ENCODE measurements at regions not wholly inside any gene's neighbourhood (a gene's known extent, or its start where the extent isn't known, plus 50 kb on each side); places are given as distances from the start of the nearest gene placed in this dataset.

GRCh38 chr3:110569073-110569472, 502.5 kb upstream of the NECTIN3 start:
- Histone ChIP-seq H3K4me1 (ENCODE audit: control extremely low read depth in 1 of 4, control insufficient read depth in 4 of 4, insufficient read depth in 4 of 4, low read length in 3 of 4) (no peaks in the 10 kb centered on the region), H3K27me3 (replicated peaks in 2 of 5; ENCODE audit: control insufficient read depth in 4 of 5, insufficient read depth in 5 of 5, low read length in 4 of 5) (no peaks in the 10 kb centered on the region), H3K9me3 (ENCODE audit: control extremely low read depth in 1 of 5, control insufficient read depth in 4 of 5, insufficient read depth in 2 of 5, low read depth in 1 of 5, low read length in 4 of 5) (no peaks in the 10 kb centered on the region), H3K4me3 (ENCODE audit: control insufficient read depth in 1 of 7, extremely low read depth in 1 of 7, insufficient read depth in 4 of 7, low read depth in 2 of 7, low read length in 6 of 7) (no peak overlapping the region), H3K27ac (ENCODE audit: insufficient read depth in 1 of 2, low read depth in 1 of 2, low read length in 2 of 2, poor library complexity in 1 of 2, severe bottlenecking in 2 of 2) (no peak overlapping the region), H3K36me3 (ENCODE audit: control insufficient read depth in 4 of 4, insufficient read depth in 4 of 4, low read length in 3 of 4) (no peaks in the 10 kb centered on the region)
- POLR2A ChIA-PET: no interaction called here
- no peak for DNase-seq
- WGBS (ENCODE audit: insufficient coverage): no CpG with 5 or more reads among the region's 2 CpGs
- CTCF ChIA-PET: no interaction called here

DNA sequence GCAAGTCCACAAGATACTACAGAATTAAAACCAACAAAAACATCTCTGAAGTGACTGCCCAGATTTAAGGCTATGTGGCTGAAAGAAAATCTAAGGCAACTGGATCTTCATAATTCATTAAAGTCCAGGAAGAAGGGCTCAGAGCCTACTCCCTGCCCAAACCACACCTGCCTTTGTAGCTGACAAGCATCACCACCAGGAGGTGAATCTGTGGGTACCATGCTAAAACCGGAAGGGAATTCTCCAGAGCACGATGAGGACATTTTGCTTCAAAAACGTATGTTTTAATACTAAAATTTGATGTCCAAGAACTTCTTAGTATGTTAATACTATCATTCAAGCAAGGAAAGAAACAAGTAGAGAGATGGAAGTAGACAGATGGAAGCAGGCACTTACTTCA, 495.9 kb upstream of the NECTIN3 start:
- Histone ChIP-seq H3K9me3 (ENCODE audit: control extremely low read depth in 1 of 5, control insufficient read depth in 4 of 5, insufficient read depth in 2 of 5, low read depth in 1 of 5, low read length in 4 of 5) (no peaks in the 10 kb centered on the region), H3K4me3 (ENCODE audit: control insufficient read depth in 1 of 7, extremely low read depth in 1 of 7, insufficient read depth in 4 of 7, low read depth in 2 of 7, low read length in 6 of 7) (no peak overlapping the region), H3K27me3 (replicated peaks in 2 of 5; ENCODE audit: control insufficient read depth in 4 of 5, insufficient read depth in 5 of 5, low read length in 4 of 5) (no peaks in the 10 kb centered on the region), H3K27ac (ENCODE audit: insufficient read depth in 1 of 2, low read depth in 1 of 2, low read length in 2 of 2, poor library complexity in 1 of 2, severe bottlenecking in 2 of 2) (no peak overlapping the region), H3K36me3 (ENCODE audit: control insufficient read depth in 4 of 4, insufficient read depth in 4 of 4, low read length in 3 of 4) (no peaks in the 10 kb centered on the region), H3K4me1 (ENCODE audit: control extremely low read depth in 1 of 4, control insufficient read depth in 4 of 4, insufficient read depth in 4 of 4, low read length in 3 of 4) (no peaks in the 10 kb centered on the region)
- ChIA-PET CTCF (interaction anchor here (1.1 kb wide), 1 partner anchor 36 kb away, joined by 3 read pairs; no protein-coding TSS in a partner anchor), POLR2A (interaction anchor here (0.5 kb wide), 1 partner anchor 155 kb away, joined by 7 read pairs; no protein-coding TSS in a partner anchor)
- DNase-seq: no peak
- 83% methylated on average over 2 of the region's 3 CpGs for WGBS (ENCODE audit: insufficient coverage)

GRCh38 chr3:110576960-110577359, 494.7 kb upstream of the NECTIN3 start:
- no peaks in the 10 kb centered on the region for H3K27me3 ChIP-seq (replicated peaks in 2 of 5; ENCODE audit: control insufficient read depth in 4 of 5, insufficient read depth in 5 of 5, low read length in 4 of 5)
- H3K27ac ChIP-seq (ENCODE audit: insufficient read depth in 1 of 2, low read depth in 1 of 2, low read length in 2 of 2, poor library complexity in 1 of 2, severe bottlenecking in 2 of 2): no peak overlapping the region
- no peak overlapping the region for H3K4me3 ChIP-seq (ENCODE audit: control insufficient read depth in 1 of 7, extremely low read depth in 1 of 7, insufficient read depth in 4 of 7, low read depth in 2 of 7, low read length in 6 of 7)
- H3K36me3 ChIP-seq (ENCODE audit: control insufficient read depth in 4 of 4, insufficient read depth in 4 of 4, low read length in 3 of 4): no peaks in the 10 kb centered on the region
- peak in 2 of 3 donors; percentile 1 to 5 for DNase-seq
- H3K4me1 ChIP-seq (ENCODE audit: control extremely low read depth in 1 of 4, control insufficient read depth in 4 of 4, insufficient read depth in 4 of 4, low read length in 3 of 4): no peaks in the 10 kb centered on the region
- ChIA-PET CTCF (no interaction called here), POLR2A (no interaction called here)
- H3K9me3 ChIP-seq (ENCODE audit: control extremely low read depth in 1 of 5, control insufficient read depth in 4 of 5, insufficient read depth in 2 of 5, low read depth in 1 of 5, low read length in 4 of 5): no peaks in the 10 kb centered on the region
- 87% methylated on average over 3 of the region's 3 CpGs for WGBS (ENCODE audit: insufficient coverage)

DNA sequence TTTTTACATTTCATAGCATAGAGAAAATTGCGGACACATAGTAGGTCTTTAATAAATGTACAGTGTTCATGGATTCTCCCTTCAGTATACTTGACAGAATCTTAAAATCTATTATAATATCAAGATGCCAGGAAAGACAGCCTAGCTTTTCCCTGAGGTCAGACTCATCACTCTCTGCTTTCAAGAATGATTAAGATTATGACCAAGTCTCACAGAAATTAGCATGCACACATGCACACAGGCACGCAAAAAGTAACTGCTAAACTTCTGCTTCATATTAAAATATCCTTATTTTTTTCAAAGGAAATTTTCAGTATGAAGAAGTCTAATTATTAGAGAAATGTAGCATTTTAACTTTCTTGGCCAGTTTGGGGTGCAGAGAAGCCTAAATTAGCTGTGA, 493.8 kb upstream of the NECTIN3 start:
- Histone ChIP-seq H3K36me3 (ENCODE audit: control insufficient read depth in 4 of 4, insufficient read depth in 4 of 4, low read length in 3 of 4) (no peaks in the 10 kb centered on the region), H3K9me3 (ENCODE audit: control extremely low read depth in 1 of 5, control insufficient read depth in 4 of 5, insufficient read depth in 2 of 5, low read depth in 1 of 5, low read length in 4 of 5) (no peaks in the 10 kb centered on the region), H3K27me3 (replicated peaks in 2 of 5; ENCODE audit: control insufficient read depth in 4 of 5, insufficient read depth in 5 of 5, low read length in 4 of 5) (no peaks in the 10 kb centered on the region), H3K4me3 (ENCODE audit: control insufficient read depth in 1 of 7, extremely low read depth in 1 of 7, insufficient read depth in 4 of 7, low read depth in 2 of 7, low read length in 6 of 7) (no peak overlapping the region), H3K27ac (ENCODE audit: insufficient read depth in 1 of 2, low read depth in 1 of 2, low read length in 2 of 2, poor library complexity in 1 of 2, severe bottlenecking in 2 of 2) (no peak overlapping the region), H3K4me1 (ENCODE audit: control extremely low read depth in 1 of 4, control insufficient read depth in 4 of 4, insufficient read depth in 4 of 4, low read length in 3 of 4) (no peaks in the 10 kb centered on the region)
- WGBS (ENCODE audit: insufficient coverage): no CpG with 5 or more reads among the region's 2 CpGs
- POLR2A ChIA-PET: no interaction called here
- CTCF ChIA-PET: no interaction called here
- DNase-seq: no peak

DNA sequence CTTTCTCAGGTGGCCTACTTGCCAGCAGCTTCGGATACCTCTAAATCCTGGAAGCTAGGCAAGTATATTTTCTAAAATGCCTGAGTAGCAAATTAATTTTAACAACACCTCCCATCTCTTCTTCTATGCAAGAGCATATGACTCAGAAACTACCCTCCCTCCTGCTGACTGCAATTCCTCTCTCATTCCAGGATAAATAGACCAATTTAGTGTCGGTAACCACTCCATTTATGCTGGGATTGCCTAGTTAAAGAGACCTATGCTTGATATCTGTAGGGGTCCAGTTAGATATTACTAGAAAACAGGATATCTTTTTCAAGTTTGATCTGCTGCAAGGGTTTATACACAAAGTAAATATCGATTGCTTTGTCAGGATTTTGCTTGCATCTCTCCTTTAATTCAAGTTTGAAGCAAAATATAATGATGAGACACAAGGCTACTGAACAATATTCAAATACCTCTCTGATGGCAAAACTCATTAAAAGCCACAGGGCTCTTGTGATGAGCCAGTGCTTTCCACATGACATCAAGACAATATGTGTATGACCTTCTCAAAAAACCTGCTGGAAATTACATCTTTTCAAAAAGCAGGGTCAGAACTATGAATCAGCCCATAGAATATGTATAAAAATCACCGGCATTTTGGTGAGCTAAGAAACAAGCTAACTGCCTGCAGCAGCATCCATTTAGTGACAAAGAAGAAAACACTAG, 491.6 kb upstream of the NECTIN3 start:
- Histone ChIP-seq H3K36me3 (ENCODE audit: control insufficient read depth in 4 of 4, insufficient read depth in 4 of 4, low read length in 3 of 4) (no peaks in the 10 kb centered on the region), H3K27me3 (replicated peaks in 2 of 5; ENCODE audit: control insufficient read depth in 4 of 5, insufficient read depth in 5 of 5, low read length in 4 of 5) (no peaks in the 10 kb centered on the region), H3K27ac (ENCODE audit: insufficient read depth in 1 of 2, low read depth in 1 of 2, low read length in 2 of 2, poor library complexity in 1 of 2, severe bottlenecking in 2 of 2) (no peak overlapping the region), H3K4me1 (ENCODE audit: control extremely low read depth in 1 of 4, control insufficient read depth in 4 of 4, insufficient read depth in 4 of 4, low read length in 3 of 4) (no peaks in the 10 kb centered on the region), H3K4me3 (ENCODE audit: control insufficient read depth in 1 of 7, extremely low read depth in 1 of 7, insufficient read depth in 4 of 7, low read depth in 2 of 7, low read length in 6 of 7) (no peak overlapping the region), H3K9me3 (ENCODE audit: control extremely low read depth in 1 of 5, control insufficient read depth in 4 of 5, insufficient read depth in 2 of 5, low read depth in 1 of 5, low read length in 4 of 5) (no peaks in the 10 kb centered on the region)
- POLR2A ChIA-PET: no interaction called here
- CTCF ChIA-PET: no interaction called here
- 100% methylated on average over 2 of the region's 4 CpGs for WGBS (ENCODE audit: insufficient coverage)
- DNase-seq: no peak

GRCh38 chr3:110583373-110583935, 488.2 kb upstream of the NECTIN3 start:
- Histone ChIP-seq H3K4me1 (ENCODE audit: control extremely low read depth in 1 of 4, control insufficient read depth in 4 of 4, insufficient read depth in 4 of 4, low read length in 3 of 4) (no peaks in the 10 kb centered on the region), H3K36me3 (ENCODE audit: control insufficient read depth in 4 of 4, insufficient read depth in 4 of 4, low read length in 3 of 4) (no peaks in the 10 kb centered on the region), H3K4me3 (ENCODE audit: control insufficient read depth in 1 of 7, extremely low read depth in 1 of 7, insufficient read depth in 4 of 7, low read depth in 2 of 7, low read length in 6 of 7) (no peak overlapping the region), H3K27ac (ENCODE audit: insufficient read depth in 1 of 2, low read depth in 1 of 2, low read length in 2 of 2, poor library complexity in 1 of 2, severe bottlenecking in 2 of 2) (no peak overlapping the region), H3K9me3 (ENCODE audit: control extremely low read depth in 1 of 5, control insufficient read depth in 4 of 5, insufficient read depth in 2 of 5, low read depth in 1 of 5, low read length in 4 of 5) (no peaks in the 10 kb centered on the region), H3K27me3 (replicated peaks in 2 of 5; ENCODE audit: control insufficient read depth in 4 of 5, insufficient read depth in 5 of 5, low read length in 4 of 5) (no peaks in the 10 kb centered on the region)
- ChIA-PET CTCF (no interaction called here), POLR2A (no interaction called here)
- no peak for DNase-seq
- WGBS (ENCODE audit: insufficient coverage): 72% methylated on average over 2 of the region's 3 CpGs

- H3K9me3 ChIP-seq (ENCODE audit: control extremely low read depth in 1 of 5, control insufficient read depth in 4 of 5, insufficient read depth in 2 of 5, low read depth in 1 of 5, low read length in 4 of 5): no peaks in the 10 kb centered on the region
- H3K27ac ChIP-seq (ENCODE audit: insufficient read depth in 1 of 2, low read depth in 1 of 2, low read length in 2 of 2, poor library complexity in 1 of 2, severe bottlenecking in 2 of 2): no peak overlapping the region
- no peaks in the 10 kb centered on the region for H3K27me3 ChIP-seq (replicated peaks in 2 of 5; ENCODE audit: control insufficient read depth in 4 of 5, insufficient read depth in 5 of 5, low read length in 4 of 5)
- H3K36me3 ChIP-seq (ENCODE audit: control insufficient read depth in 4 of 4, insufficient read depth in 4 of 4, low read length in 3 of 4): no peaks in the 10 kb centered on the region
- DNase-seq: no peak
- POLR2A ChIA-PET: no interaction called here
- H3K4me1 ChIP-seq (ENCODE audit: control extremely low read depth in 1 of 4, control insufficient read depth in 4 of 4, insufficient read depth in 4 of 4, low read length in 3 of 4): no peaks in the 10 kb centered on the region
- CTCF ChIA-PET: no interaction called here
- WGBS (ENCODE audit: insufficient coverage): 85% methylated on average over 2 of the region's 3 CpGs
- H3K4me3 ChIP-seq (ENCODE audit: control insufficient read depth in 1 of 7, extremely low read depth in 1 of 7, insufficient read depth in 4 of 7, low read depth in 2 of 7, low read length in 6 of 7): no peak overlapping the region
Observed at GRCh38 chr3:110588906-110589305, 482.7 kb upstream of the NECTIN3 start.

Measured in common myeloid progenitor, CD34-positive (primary cell).